ENCODE measurements at regions not wholly inside any gene's neighbourhood (a gene's known extent, or its start where the extent isn't known, plus 50 kb on each side); places are given as distances from the start of the nearest gene placed in this dataset.

DNA sequence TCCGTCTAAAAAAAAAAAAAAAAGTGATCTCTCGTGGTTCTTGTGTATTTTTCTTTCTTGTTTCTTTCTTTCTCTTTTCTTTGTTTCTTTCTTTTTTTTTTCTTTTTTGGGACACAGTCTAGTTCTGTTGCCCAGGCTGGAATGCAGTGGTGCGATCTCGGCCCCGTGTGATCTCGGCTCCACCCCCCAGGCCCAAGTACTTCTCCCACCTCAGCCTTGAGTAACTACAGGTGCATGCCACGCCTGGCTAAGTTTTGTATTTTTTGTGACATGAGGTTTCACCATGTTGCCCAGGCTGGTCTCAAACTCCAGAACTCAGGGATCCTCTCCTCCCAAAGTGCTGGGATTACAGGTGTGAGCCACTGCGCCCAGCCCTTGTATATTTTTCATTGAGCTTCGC lies 91.4 kb downstream of the TMEM237 start:
- TF ChIP-seq, protein P1, sequence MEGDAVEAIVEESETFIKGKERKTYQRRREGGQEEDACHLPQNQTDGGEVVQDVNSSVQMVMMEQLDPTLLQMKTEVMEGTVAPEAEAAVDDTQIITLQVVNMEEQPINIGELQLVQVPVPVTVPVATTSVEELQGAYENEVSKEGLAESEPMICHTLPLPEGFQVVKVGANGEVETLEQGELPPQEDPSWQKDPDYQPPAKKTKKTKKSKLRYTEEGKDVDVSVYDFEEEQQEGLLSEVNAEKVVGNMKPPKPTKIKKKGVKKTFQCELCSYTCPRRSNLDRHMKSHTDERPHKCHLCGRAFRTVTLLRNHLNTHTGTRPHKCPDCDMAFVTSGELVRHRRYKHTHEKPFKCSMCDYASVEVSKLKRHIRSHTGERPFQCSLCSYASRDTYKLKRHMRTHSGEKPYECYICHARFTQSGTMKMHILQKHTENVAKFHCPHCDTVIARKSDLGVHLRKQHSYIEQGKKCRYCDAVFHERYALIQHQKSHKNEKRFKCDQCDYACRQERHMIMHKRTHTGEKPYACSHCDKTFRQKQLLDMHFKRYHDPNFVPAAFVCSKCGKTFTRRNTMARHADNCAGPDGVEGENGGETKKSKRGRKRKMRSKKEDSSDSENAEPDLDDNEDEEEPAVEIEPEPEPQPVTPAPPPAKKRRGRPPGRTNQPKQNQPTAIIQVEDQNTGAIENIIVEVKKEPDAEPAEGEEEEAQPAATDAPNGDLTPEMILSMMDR (IDR thresholded peaks at IDR 0.05; ENCODE audit: borderline replicate concordance, extremely low read depth, low read length, poor library complexity, severe bottlenecking) = no peak
- TF ChIP-seq EZH2 (IDR thresholded peaks at IDR 0.05; ENCODE audit: borderline replicate concordance, low read depth, low read length, severe bottlenecking) = no peak

Data from DND-41 (cell line).